Lower leg skin (tissue), 3 donors: ENCODE measurements at regions not wholly inside any gene's neighbourhood (a gene's known extent, or its start where the extent isn't known, plus 50 kb on each side); places are given as distances from the start of the nearest gene placed in this dataset.

Experiments
- CTCF ChIP-seq, 3 donors: fragments of 450-650 bp; IDR thresholded peaks; one replicate each; pipeline ENCODE4 v1.5.1; 2016; ENCODE audit warnings: antibody characterized with exemption in 3 of 3, mild to moderate bottlenecking in 3 of 3, moderate library complexity in 2 of 3
- POLR2A ChIP-seq, 2 donors: fragments of 450-650 bp; IDR thresholded peaks; one replicate each; pipeline ENCODE4 v1.6.1; 2016 to 2017; ENCODE audit warnings: antibody characterized with exemption in 2 of 2, mild to moderate bottlenecking in 1 of 2, moderate library complexity in 1 of 2

- TF ChIP-seq CTCF (IDR thresholded peaks at IDR 0.05) = no peak
- no peak for TF ChIP-seq POLR2A (IDR thresholded peaks at IDR 0.05)
These were observed 1416.9 kb downstream of the UQCRFS1 start for GRCh38 chr19:27796073-27796472.
